GM12892 (cell line): ENCODE measurements at regions not wholly inside any gene's neighbourhood (a gene's known extent, or its start where the extent isn't known, plus 50 kb on each side); places are given as distances from the start of the nearest gene placed in this dataset.

Source experiments
- POLR2A ChIP-seq: IDR thresholded peaks from 2 replicates; pipeline ENCODE4 v1.6.1; 2011; ENCODE audit warnings: low read depth, low read length, control low read depth
- POLR2AphosphoS5 ChIP-seq: IDR thresholded peaks from 2 replicates; pipeline ENCODE4 v1.6.1; 2011; ENCODE audit warnings: low read depth, low read length, control low read depth

- TF ChIP-seq POLR2AphosphoS5 (no peak), POLR2A (no peak)
These were observed 284.7 kb downstream of the ZNF674 start for GRCh38 chrX:46260499-46260898.
